Ovary (tissue), 7 donors: ENCODE measurements at regions not wholly inside any gene's neighbourhood (a gene's known extent, or its start where the extent isn't known, plus 50 kb on each side); places are given as distances from the start of the nearest gene placed in this dataset.

ENCODE experiments used
- DNase-seq, 5 donors: peaks; one replicate each; pipeline ENCODE4 v3.0.0-alpha.2; 2019 to 2020
- H3K27ac ChIP-seq, 2 donors: fragments of 200-600 bp; one replicate each; pipeline versions ENCODE4 v1.5.1 to v1.8.0; 2019 to 2022
- H3K27me3 ChIP-seq: fragments of 200-600 bp; one replicate; pipeline ENCODE4 v1.8.0; 2022
- H3K36me3 ChIP-seq: fragments of 200-600 bp; sonication (generic); one replicate; pipeline ENCODE4 v1.5.1; 2019
- H3K4me1 ChIP-seq: one replicate; pipeline ENCODE4 v1.8.1; 2013; ENCODE audit warnings: mild to moderate bottlenecking, moderate library complexity; ENCODE audit not compliant: insufficient read depth
- H3K4me3 ChIP-seq: fragments of 200-600 bp; sonication (generic); one replicate; pipeline ENCODE4 v1.5.1; 2017
- H3K9me3 ChIP-seq, 2 donors: fragments of 200-600 bp in 1 of 2; sonication (generic) in 1 of 2; one replicate each; pipeline versions ENCODE4 v1.5.1 to v1.8.1; 2013 to 2019; ENCODE audit warnings: mild to moderate bottlenecking in 1 of 2, moderate library complexity in 1 of 2
- EP300 ChIP-seq: sonication (generic); formaldehyde crosslinking; IDR thresholded peaks from one replicate; pipeline ENCODE4 v1.6.1; 2017; ENCODE audit warnings: antibody characterized with exemption
- POLR2A ChIP-seq: fragments of 450-650 bp; IDR thresholded peaks from one replicate; pipeline ENCODE4 v1.6.1; 2017; ENCODE audit warnings: antibody characterized with exemption, mild to moderate bottlenecking, moderate library complexity
- WGBS, 3 donors: extraction: QIAGEN DNeasy Blood & Tissue Kit in 1 of 3; methylation state at CpG; one replicate each; pipeline versions ENCODE4 v1.1.5 to v1.1.7; 2013 to 2017; 5-methylcytosine and 5-hydroxymethylcytosine counted together
- intact Hi-C, 4 donors: fragments of 100-400 bp; cut with DNase I; formaldehyde crosslinking; loops; one replicate each; pipeline versions ENCODE4 v1.11.0 to v1.15.1; 2022 to 2023
- TF ChIP-seq, protein P1 (sequence below), 3 donors: fragments of 450-650 bp in 2 of 3; fragments of 200-600 bp in 1 of 3; IDR thresholded peaks; one replicate each; pipeline versions ENCODE4 v1.5.1 to v1.8.0; 2016 to 2022; ENCODE audit warnings: antibody characterized with exemption in 3 of 3, mild to moderate bottlenecking in 1 of 3
- donor health status: DM: no; HTN: no; CAD: no; lungs with moderate emphysema.
- donor health status: DM: no; HTN: no; CAD: no.
- donor health status: Bipolar disorder and iron deficiency.
- donor health status: DM: no; HTN: no; CAD: no.
- donor health status: DM: yes; HTN: yes; CAD: no.

- WGBS, 3 donors, result 79 to 89% (median 83%) methylated on average over 3 of the region's 3 CpGs
Measured at GRCh38 chr15:95733931-95734330, 596.6 kb upstream of the NR2F2 start.

GRCh38 chr15:95734422-95735316 lies 595.8 kb upstream of the NR2F2 start:
- Histone ChIP-seq H3K27me3 (no peaks in the 10 kb centered on the region), H3K9me3 (no peaks in the 10 kb centered on the region), H3K4me1 (peaks cover 3% of the 10 kb centered on the region), H3K4me3 (no peak overlapping the region), H3K27ac (no peak overlapping the region), H3K36me3 (no peaks in the 10 kb centered on the region)
- 88 to 91% (median 89%) methylated on average over 6 of the region's 6 CpGs for WGBS, 3 donors
- intact Hi-C loops, result no loop called here
- no peak for TF ChIP-seq EP300
- TF ChIP-seq, protein P1, sequence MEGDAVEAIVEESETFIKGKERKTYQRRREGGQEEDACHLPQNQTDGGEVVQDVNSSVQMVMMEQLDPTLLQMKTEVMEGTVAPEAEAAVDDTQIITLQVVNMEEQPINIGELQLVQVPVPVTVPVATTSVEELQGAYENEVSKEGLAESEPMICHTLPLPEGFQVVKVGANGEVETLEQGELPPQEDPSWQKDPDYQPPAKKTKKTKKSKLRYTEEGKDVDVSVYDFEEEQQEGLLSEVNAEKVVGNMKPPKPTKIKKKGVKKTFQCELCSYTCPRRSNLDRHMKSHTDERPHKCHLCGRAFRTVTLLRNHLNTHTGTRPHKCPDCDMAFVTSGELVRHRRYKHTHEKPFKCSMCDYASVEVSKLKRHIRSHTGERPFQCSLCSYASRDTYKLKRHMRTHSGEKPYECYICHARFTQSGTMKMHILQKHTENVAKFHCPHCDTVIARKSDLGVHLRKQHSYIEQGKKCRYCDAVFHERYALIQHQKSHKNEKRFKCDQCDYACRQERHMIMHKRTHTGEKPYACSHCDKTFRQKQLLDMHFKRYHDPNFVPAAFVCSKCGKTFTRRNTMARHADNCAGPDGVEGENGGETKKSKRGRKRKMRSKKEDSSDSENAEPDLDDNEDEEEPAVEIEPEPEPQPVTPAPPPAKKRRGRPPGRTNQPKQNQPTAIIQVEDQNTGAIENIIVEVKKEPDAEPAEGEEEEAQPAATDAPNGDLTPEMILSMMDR (IDR thresholded peaks at IDR 0.05), result no peak
- no peak for TF ChIP-seq POLR2A
- DNase-seq, result no peak

More at GRCh38 chr15:95733931-95734330, 596.6 kb upstream of the NR2F2 start:
- Histone ChIP-seq H3K27me3 (no peaks in the 10 kb centered on the region), H3K4me1 (no peaks in the 10 kb centered on the region), H3K9me3 (no peaks in the 10 kb centered on the region), H3K4me3 (no peak overlapping the region), H3K36me3 (no peaks in the 10 kb centered on the region), H3K27ac (no peak overlapping the region)
- DNase-seq, result no peak
- intact Hi-C loops, result no loop called here
- TF ChIP-seq, protein P1 (IDR thresholded peaks at IDR 0.05), result no peak
- TF ChIP-seq EP300 (no peak), POLR2A (no peak)

DNA sequence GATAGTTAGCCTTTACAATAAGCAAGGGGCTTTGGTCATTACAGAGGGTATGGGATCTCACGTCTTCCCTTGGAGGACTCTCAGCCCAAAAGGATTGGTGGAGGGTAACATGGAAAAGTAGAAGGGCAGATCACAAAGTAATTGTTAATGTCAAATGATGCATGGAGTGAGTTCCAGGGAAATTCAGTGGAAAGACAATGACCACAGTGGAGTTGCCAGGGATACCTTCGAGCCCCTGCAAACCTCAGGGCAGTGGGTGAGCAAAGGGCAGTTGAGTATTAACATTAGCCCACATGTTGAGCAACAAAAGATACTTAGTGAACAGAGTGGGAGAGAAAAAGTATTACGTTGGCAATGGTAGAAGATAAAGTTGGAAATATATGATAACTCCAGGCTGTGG lies 593.4 kb upstream of the NR2F2 start:
- Histone ChIP-seq H3K36me3 (no peaks in the 10 kb centered on the region), H3K4me3 (no peak overlapping the region), H3K4me1 (peaks cover 5% of the 10 kb centered on the region), H3K27ac (no peak overlapping the region), H3K27me3 (no peaks in the 10 kb centered on the region), H3K9me3 (no peaks in the 10 kb centered on the region)
- no peak for DNase-seq
- TF ChIP-seq EP300, result no peak
- TF ChIP-seq, protein P1 (IDR thresholded peaks at IDR 0.05), result no peak
- no peak for TF ChIP-seq POLR2A
- whole genome bisulfite sequencing, 3 donors, result 94 to 95% (median 95%) methylated on average over 3 of the region's 3 CpGs
- intact Hi-C loops, result no loop called here

- WGBS, 3 donors, result 79 to 81% (median 80%) methylated on average over 5 of the region's 5 CpGs
- intact Hi-C loops, result no loop called here
- Histone ChIP-seq H3K4me1 (peaks cover 5% of the 10 kb centered on the region), H3K4me3 (no peak overlapping the region), H3K27ac (no peak overlapping the region), H3K27me3 (no peaks in the 10 kb centered on the region), H3K9me3 (no peaks in the 10 kb centered on the region), H3K36me3 (no peaks in the 10 kb centered on the region)
- no peak for TF ChIP-seq EP300
- TF ChIP-seq, protein P1 (IDR thresholded peaks at IDR 0.05), result no peak
- TF ChIP-seq POLR2A, result no peak
- DNase-seq, result no peak
Measured at GRCh38 chr15:95739131-95739530, 591.4 kb upstream of the NR2F2 start.
